ENCODE measurements at regions not wholly inside any gene's neighbourhood (a gene's known extent, or its start where the extent isn't known, plus 50 kb on each side); places are given as distances from the start of the nearest gene placed in this dataset.

DNA sequence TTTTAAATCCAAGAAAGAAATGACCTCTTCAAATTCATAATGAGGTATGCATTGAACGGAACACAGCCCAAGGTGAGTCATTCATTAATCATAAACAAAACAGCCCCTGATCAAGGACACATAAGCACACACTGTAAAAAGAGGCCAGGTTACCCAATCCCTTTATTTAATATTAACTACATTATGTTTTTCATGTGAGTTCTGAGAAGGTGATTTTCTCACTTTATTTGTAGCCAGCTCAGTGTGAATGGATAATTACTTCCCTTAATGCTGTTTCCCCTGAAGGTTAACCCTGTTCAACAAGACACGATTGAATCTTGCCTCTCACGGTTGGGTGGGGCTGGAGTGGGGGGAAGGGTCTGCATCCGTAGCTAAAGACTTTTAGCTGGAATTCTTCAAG, 257.3 kb upstream of the SALL1 start:
- TF ChIP-seq EP300 (IDR thresholded peaks at IDR 0.05) (no peak), POLR2AphosphoS5 (IDR thresholded peaks at IDR 0.05) (no peak), POLR2A (IDR thresholded peaks at IDR 0.05; ENCODE audit: low read depth) (no peak)
- TF ChIP-seq, protein P1, sequence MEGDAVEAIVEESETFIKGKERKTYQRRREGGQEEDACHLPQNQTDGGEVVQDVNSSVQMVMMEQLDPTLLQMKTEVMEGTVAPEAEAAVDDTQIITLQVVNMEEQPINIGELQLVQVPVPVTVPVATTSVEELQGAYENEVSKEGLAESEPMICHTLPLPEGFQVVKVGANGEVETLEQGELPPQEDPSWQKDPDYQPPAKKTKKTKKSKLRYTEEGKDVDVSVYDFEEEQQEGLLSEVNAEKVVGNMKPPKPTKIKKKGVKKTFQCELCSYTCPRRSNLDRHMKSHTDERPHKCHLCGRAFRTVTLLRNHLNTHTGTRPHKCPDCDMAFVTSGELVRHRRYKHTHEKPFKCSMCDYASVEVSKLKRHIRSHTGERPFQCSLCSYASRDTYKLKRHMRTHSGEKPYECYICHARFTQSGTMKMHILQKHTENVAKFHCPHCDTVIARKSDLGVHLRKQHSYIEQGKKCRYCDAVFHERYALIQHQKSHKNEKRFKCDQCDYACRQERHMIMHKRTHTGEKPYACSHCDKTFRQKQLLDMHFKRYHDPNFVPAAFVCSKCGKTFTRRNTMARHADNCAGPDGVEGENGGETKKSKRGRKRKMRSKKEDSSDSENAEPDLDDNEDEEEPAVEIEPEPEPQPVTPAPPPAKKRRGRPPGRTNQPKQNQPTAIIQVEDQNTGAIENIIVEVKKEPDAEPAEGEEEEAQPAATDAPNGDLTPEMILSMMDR (IDR thresholded peaks at IDR 0.05): no peak
- H3K4me1 ChIP-seq: no peaks in the 10 kb centered on the region
- intact Hi-C loops (cut with DNase I): no loop called here

DNA sequence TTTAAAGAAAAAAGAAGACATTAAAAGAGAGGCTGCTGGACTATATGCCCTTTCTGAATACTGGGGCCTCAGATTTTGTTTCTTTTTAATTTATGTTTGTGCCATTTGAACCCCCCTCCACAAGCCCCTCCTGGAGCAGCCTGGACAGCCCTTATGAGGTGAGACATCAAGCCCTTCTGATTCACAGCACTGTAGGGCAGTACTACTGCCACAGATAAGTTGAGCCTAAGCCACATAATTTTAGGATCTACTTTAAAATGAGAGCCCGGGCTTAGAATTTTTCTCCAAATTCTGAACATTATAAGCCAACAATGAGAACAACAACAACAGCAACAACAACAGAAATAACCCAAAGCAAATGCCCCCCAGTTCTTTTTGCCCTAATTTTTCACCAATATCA, 256.9 kb upstream of the SALL1 start:
- Histone ChIP-seq H3K9me3 (no peaks in the 10 kb centered on the region), H3K36me3 (no peaks in the 10 kb centered on the region), H3K27ac (replicated peaks in 1 of 4) (no peak overlapping the region), H3K27me3 (peaks cover 0 to 8% (median 0%) of the 10 kb centered on the region in 4 donors), H3K4me3 (no peak overlapping the region), H3K4me1 (no peaks in the 10 kb centered on the region)
- DNase-seq (ENCODE audit: extremely low spot score): no peak
- TF ChIP-seq EP300 (IDR thresholded peaks at IDR 0.05): no peak
- 88% methylated on average over 1 of the region's 1 CpG for WGBS
- intact Hi-C loops (cut with DNase I): no loop called here

More for the DNA sequence above, 257.3 kb upstream of the SALL1 start:
- no peaks in the 10 kb centered on the region for H3K36me3 ChIP-seq
- peaks cover 0 to 12% (median 0%) of the 10 kb centered on the region in 4 donors for H3K27me3 ChIP-seq
- no peaks in the 10 kb centered on the region for H3K9me3 ChIP-seq
- DNase-seq (ENCODE audit: extremely low spot score): no peak
- WGBS: 25% methylated on average over 4 of the region's 4 CpGs
- no peak overlapping the region for H3K4me3 ChIP-seq
- H3K27ac ChIP-seq (replicated peaks in 1 of 4): no peak overlapping the region

DNA sequence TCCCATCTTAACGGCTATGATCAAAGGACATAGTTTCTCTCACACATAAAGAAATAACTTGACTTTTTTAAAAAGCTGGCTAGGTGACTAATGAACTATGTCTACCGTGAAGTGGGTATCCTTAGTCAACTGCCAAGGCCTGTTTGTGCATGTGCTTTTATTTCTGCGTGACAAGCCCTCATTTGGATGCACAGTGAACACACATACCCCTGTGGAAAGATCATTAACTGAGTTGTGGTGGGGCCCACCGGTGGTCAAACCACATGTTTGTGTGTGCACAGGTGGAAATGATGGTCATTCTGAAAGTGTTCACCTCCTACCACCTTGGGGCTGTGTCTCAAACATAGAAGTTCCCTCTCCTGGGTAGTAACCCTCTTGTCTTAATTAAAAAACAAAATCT, 256.1 kb upstream of the SALL1 start:
- Histone ChIP-seq H3K36me3 (no peaks in the 10 kb centered on the region), H3K27me3 (peaks cover 0 to 5% (median 0%) of the 10 kb centered on the region in 4 donors), H3K4me1 (no peaks in the 10 kb centered on the region), H3K9me3 (no peaks in the 10 kb centered on the region), H3K27ac (replicated peaks in 1 of 4) (no peak overlapping the region), H3K4me3 (no peak overlapping the region)
- 87% methylated on average over 4 of the region's 4 CpGs for WGBS
- TF ChIP-seq, protein P1 (IDR thresholded peaks at IDR 0.05): no peak
- no peak for TF ChIP-seq POLR2AphosphoS5 (IDR thresholded peaks at IDR 0.05)
- no peak for TF ChIP-seq POLR2A (IDR thresholded peaks at IDR 0.05; ENCODE audit: low read depth)
- no peak for TF ChIP-seq EP300 (IDR thresholded peaks at IDR 0.05)
- DNase-seq (ENCODE audit: extremely low spot score): no peak
- intact Hi-C loops (cut with DNase I): no loop called here

DNA sequence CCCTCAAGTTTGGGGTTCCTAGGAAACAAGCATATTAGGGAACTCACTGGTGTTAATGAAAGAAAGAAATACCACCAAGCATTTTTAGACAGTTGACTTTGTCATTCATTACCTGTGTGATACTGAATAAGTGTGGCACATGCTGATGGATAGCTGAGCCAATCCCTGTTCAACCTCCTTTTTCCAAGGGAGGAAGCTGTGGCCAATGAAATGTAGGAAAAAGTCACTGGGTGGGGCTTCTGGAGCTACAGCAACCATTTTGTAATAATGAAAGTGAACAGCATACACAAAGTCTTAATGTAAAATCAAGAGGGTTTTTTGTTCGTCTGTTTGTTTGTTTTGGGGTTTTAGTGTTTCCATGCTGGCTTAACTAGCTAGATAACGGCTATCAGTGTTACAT, 254.3 kb upstream of the SALL1 start:
- Histone ChIP-seq H3K27ac (replicated peaks in 1 of 4) (no peak overlapping the region), H3K4me1 (no peaks in the 10 kb centered on the region), H3K9me3 (no peaks in the 10 kb centered on the region), H3K4me3 (no peak overlapping the region), H3K27me3 (no peaks in the 10 kb centered on the region), H3K36me3 (no peaks in the 10 kb centered on the region)
- TF ChIP-seq, protein P1 (IDR thresholded peaks at IDR 0.05): no peak
- no peak for TF ChIP-seq POLR2AphosphoS5 (IDR thresholded peaks at IDR 0.05)
- TF ChIP-seq POLR2A (IDR thresholded peaks at IDR 0.05; ENCODE audit: low read depth): no peak
- no peak for TF ChIP-seq EP300 (IDR thresholded peaks at IDR 0.05)
- 73% methylated on average over 2 of the region's 2 CpGs for WGBS
- intact Hi-C loops (cut with DNase I): no loop called here
- no peak for DNase-seq (ENCODE audit: extremely low spot score)

DNA sequence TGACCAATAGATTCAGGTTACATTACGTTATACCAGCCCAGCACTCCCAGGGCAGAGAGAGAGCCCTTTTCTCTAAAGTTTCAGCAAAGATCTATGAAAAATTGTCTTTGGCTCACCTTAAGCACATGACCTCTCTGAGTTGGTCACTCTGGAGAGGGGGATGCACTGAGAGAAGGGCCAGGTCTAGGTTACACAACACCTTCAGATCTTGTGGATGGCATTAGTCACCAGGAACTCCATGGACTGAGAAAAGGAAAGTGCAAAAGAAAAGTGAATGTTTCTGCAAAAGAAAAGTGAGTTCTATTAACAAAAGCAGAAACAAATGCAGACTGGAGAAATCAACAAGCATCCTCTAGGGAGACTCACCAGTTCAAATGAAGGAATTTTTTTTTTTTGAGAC, 253.3 kb upstream of the SALL1 start:
- Histone ChIP-seq H3K36me3 (no peaks in the 10 kb centered on the region), H3K27ac (replicated peaks in 1 of 4) (no peak overlapping the region), H3K4me1 (no peaks in the 10 kb centered on the region), H3K27me3 (no peaks in the 10 kb centered on the region), H3K4me3 (no peak overlapping the region), H3K9me3 (no peaks in the 10 kb centered on the region)
- intact Hi-C loops (cut with DNase I): no loop called here
- DNase-seq (ENCODE audit: extremely low spot score): no peak
- 62% methylated on average over 1 of the region's 1 CpG for WGBS
- no peak for TF ChIP-seq POLR2AphosphoS5 (IDR thresholded peaks at IDR 0.05)
- TF ChIP-seq EP300 (IDR thresholded peaks at IDR 0.05): no peak
- TF ChIP-seq POLR2A (IDR thresholded peaks at IDR 0.05; ENCODE audit: low read depth): no peak
- TF ChIP-seq, protein P1 (IDR thresholded peaks at IDR 0.05): no peak
